GM12878 (cell line): ENCODE measurements at regions not wholly inside any gene's neighbourhood (a gene's known extent, or its start where the extent isn't known, plus 50 kb on each side); places are given as distances from the start of the nearest gene placed in this dataset.

Source experiments
- ATAC-seq: fragments of 200-7000 bp; cut with Tn5 transposase; 3 replicates; pipeline ENCODE4 v1.9.1; 2020; ENCODE audit warnings: mild to moderate bottlenecking, moderate library complexity
- BruUV-seq: library from RNA; stranded (reverse); fragments of 400-500 nt; replicated peaks from 2 replicates; lab custom pipeline; 2021; lab: Mats Ljungman, UMichigan
- CTCF ChIA-PET: fragments of 300-600 bp; sonication (Branson Sonifier 250); formaldehyde crosslinking; extraction: SDS; loops from one replicate; lab custom pipeline; 2021; ENCODE audit warnings: inconsistent platforms; lab: Yijun Ruan, JAX
- POLR2A ChIA-PET: fragments of 350-600 bp; formaldehyde crosslinking; extraction: SDS; loops from one replicate; lab custom pipeline; 2021; ENCODE audit warnings: inconsistent platforms; lab: Charles Lee
- RAD21 ChIA-PET: fragments of 300-600 bp; sonication (Branson Sonifier 250); formaldehyde crosslinking; loops from one replicate; lab custom pipeline; 2023; ENCODE audit warnings: antibody characterized with exemption; ENCODE audit not compliant: unreplicated experiment; lab: Charles Lee
- SMC1A ChIA-PET: fragments of 300-600 bp; sonication (Branson Sonifier 250); formaldehyde crosslinking; loops from one replicate; lab custom pipeline; 2023; ENCODE audit not compliant: unreplicated experiment, uncharacterized antibody; lab: Charles Lee
- DNase-seq: peaks from one replicate; pipeline ENCODE4 v3.0.0-alpha.2; 2011; ENCODE audit warnings: low read depth, low spot score
- FAIRE-seq: peaks from 3 replicates; lab custom pipeline; 2011; peaks lifted over from hg19 to GRCh38; lab: Jason Lieb, UNC
- H2AFZ ChIP-seq: 2 replicates; pipeline ENCODE4 v1.6.0; 2011; ENCODE audit warnings: low read depth, low read length, control low read depth; ENCODE audit not compliant: control insufficient read depth
- H3K27ac ChIP-seq: 2 replicates; pipeline ENCODE4 v1.5.1; 2011; ENCODE audit warnings: control low read depth; ENCODE audit not compliant: control insufficient read depth, insufficient read depth
- H3K27me3 ChIP-seq, 2 experiments: replicated peaks in 1 of 2; 2 replicates each; pipeline versions ENCODE4 v1.6.0 to v1.6.1; 2011; ENCODE audit warnings: low read length in 1 of 2; ENCODE audit not compliant: control insufficient read depth in 2 of 2, insufficient read depth in 2 of 2
- H3K36me3 ChIP-seq, 2 experiments: 2 replicates each; pipeline ENCODE4 v1.5.1; 2011; ENCODE audit warnings: low read length in 1 of 2; ENCODE audit not compliant: control insufficient read depth in 2 of 2, insufficient read depth in 2 of 2
- H3K4me1 ChIP-seq: 2 replicates; pipeline ENCODE4 v1.6.1; 2011; ENCODE audit warnings: mild to moderate bottlenecking, low read length, moderate library complexity, mixed read lengths; ENCODE audit not compliant: control insufficient read depth, insufficient read depth
- H3K4me2 ChIP-seq: 2 replicates; pipeline ENCODE4 v1.6.0; 2011; ENCODE audit warnings: control low read depth; ENCODE audit not compliant: control insufficient read depth, insufficient read depth
- H3K4me3 ChIP-seq: fragments of 200-600 bp; sonication (generic); 2 replicates; pipeline ENCODE4 v1.5.1; 2016
- H3K79me2 ChIP-seq: 2 replicates; pipeline ENCODE4 v1.6.0; 2011; ENCODE audit warnings: low read length; ENCODE audit not compliant: control insufficient read depth, insufficient read depth
- H3K9ac ChIP-seq: 2 replicates; pipeline ENCODE4 v1.8.0; 2011; ENCODE audit warnings: low read length, control low read depth, mixed read lengths; ENCODE audit not compliant: control insufficient read depth, insufficient read depth
- H3K9me3 ChIP-seq: replicated peaks from 3 replicates; pipeline ENCODE4 v1.5.1; 2011; ENCODE audit warnings: mild to moderate bottlenecking, low read length; ENCODE audit not compliant: control insufficient read depth, insufficient read depth
- H4K20me1 ChIP-seq: 2 replicates; pipeline ENCODE4 v1.6.0; 2011; ENCODE audit not compliant: control insufficient read depth, insufficient read depth
- ASH2L ChIP-seq: fragments of 300-600, 200-600 bp; sonication (generic); IDR thresholded peaks from 2 replicates; pipeline ENCODE4 v1.6.1; 2017; ENCODE audit warnings: low read depth, mild to moderate bottlenecking, borderline replicate concordance
- BACH1 ChIP-seq: fragments of 450-650 bp; IDR thresholded peaks from 2 replicates; pipeline ENCODE4 v1.6.1; 2017; ENCODE audit warnings: mild to moderate bottlenecking, borderline replicate concordance
- CEBPB ChIP-seq, 2 experiments: fragments of 150-350 bp in 1 of 2; IDR thresholded peaks; 2 replicates each; pipeline ENCODE4 v1.6.1; 2012 to 2014; ENCODE audit warnings: low read depth in 2 of 2, low read length in 2 of 2, borderline replicate concordance in 1 of 2, inconsistent platforms in 1 of 2
- DPF2 ChIP-seq: fragments of 450-650 bp; IDR thresholded peaks from 2 replicates; pipeline ENCODE4 v1.6.1; 2017; ENCODE audit warnings: mild to moderate bottlenecking
- FOXK2 ChIP-seq: fragments of 450-650 bp; IDR thresholded peaks from 2 replicates; pipeline ENCODE4 v1.6.1; 2017; ENCODE audit warnings: mild to moderate bottlenecking, moderate library complexity
- IKZF2 ChIP-seq, 2 experiments: fragments of 450-650 bp; IDR thresholded peaks; 2 replicates each; pipeline ENCODE4 v1.6.1; 2017; ENCODE audit warnings: mild to moderate bottlenecking in 2 of 2, moderate library complexity in 2 of 2
- KDM1A ChIP-seq: fragments of 200-600 bp; sonication (generic); IDR thresholded peaks from 2 replicates; pipeline ENCODE4 v1.6.1; 2016; ENCODE audit warnings: borderline replicate concordance
- NFXL1 ChIP-seq: fragments of 450-650 bp; IDR thresholded peaks from 2 replicates; pipeline ENCODE4 v1.6.1; 2017; ENCODE audit warnings: antibody characterized with exemption, mild to moderate bottlenecking, borderline replicate concordance
- NFYA ChIP-seq: IDR thresholded peaks from 2 replicates; pipeline ENCODE4 v1.6.1; 2011; ENCODE audit warnings: low read depth, mild to moderate bottlenecking, low read length, improper control_type of control experiment, borderline replicate concordance
- NR2C1 ChIP-seq: fragments of 450-650 bp; IDR thresholded peaks from 2 replicates; pipeline ENCODE4 v1.6.1; 2017; ENCODE audit warnings: antibody characterized with exemption, mild to moderate bottlenecking, moderate library complexity
- PAX5 ChIP-seq: IDR thresholded peaks from 2 replicates; pipeline ENCODE4 v1.6.1; 2011; ENCODE audit warnings: low read depth, low read length, borderline replicate concordance
- RAD21 ChIP-seq: IDR thresholded peaks from 2 replicates; pipeline ENCODE4 v1.6.1; 2011; ENCODE audit warnings: mild to moderate bottlenecking, low read depth, low read length, moderate library complexity; ENCODE audit not compliant: insufficient read depth
- RELA ChIP-seq: fragments of 450-650 bp; IDR thresholded peaks from 2 replicates; pipeline ENCODE4 v1.8.0; 2014; ENCODE audit warnings: borderline replicate concordance; ENCODE audit not compliant: partially characterized antibody
- RFX5 ChIP-seq: IDR thresholded peaks from 2 replicates; pipeline ENCODE4 v1.6.1; 2011; ENCODE audit warnings: low read depth, low read length, improper control_type of control experiment
- SP1 ChIP-seq: IDR thresholded peaks from one replicate; pipeline ENCODE4 v1.6.1; 2011; ENCODE audit warnings: low read depth, low read length
- SPI1 ChIP-seq: IDR thresholded peaks from 2 replicates; pipeline ENCODE4 v1.6.1; 2011; ENCODE audit warnings: low read depth, mild to moderate bottlenecking, low read length, moderate library complexity, borderline replicate concordance; ENCODE audit not compliant: insufficient read depth
- TBL1XR1 ChIP-seq: IDR thresholded peaks from 2 replicates; pipeline ENCODE4 v1.6.1; 2012; ENCODE audit warnings: low read depth, low read length, improper control_type of control experiment
- ZZZ3 ChIP-seq: IDR thresholded peaks from 2 replicates; pipeline ENCODE4 v1.6.1; 2011; ENCODE audit warnings: low read depth; ENCODE audit not compliant: control insufficient read depth, insufficient read length
- in situ Hi-C: fragments of 300-500 bp; cut with MboI; formaldehyde crosslinking; loops from 9 replicates; pipeline ENCODE4 v1.14.3; 2018; ENCODE audit warnings: mixed read lengths
- intact Hi-C: fragments of 100-400 bp; cut with micrococcal nuclease; formaldehyde crosslinking; loops from one replicate; pipeline ENCODE4 v1.14.2; 2022; ENCODE audit not compliant: unreplicated experiment

DNA sequence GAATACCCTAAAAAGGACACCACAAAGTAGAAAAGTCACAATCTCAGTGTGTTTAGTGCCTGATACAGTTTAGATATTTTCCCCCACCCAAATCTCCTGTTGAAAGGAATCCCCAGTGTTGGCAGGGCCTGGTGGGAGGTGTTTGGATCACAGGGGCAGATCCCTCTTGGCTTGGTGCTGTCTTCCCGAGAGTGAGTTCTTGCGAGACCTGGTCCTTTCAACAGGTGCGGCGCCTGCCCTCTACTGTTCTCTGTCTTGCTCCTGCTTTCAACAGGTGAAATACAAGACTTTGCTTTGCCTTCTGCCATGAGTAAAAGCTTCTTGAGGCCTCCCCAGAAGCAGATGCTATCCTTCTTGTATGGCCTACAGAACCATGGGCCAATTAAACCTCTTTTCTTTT, 534.3 kb upstream of the NRSN1 start (continued):
- TF ChIP-seq ASH2L (no peak), NFYA (no peak), DPF2 (no peak), IKZF2 (IDR thresholded peaks at IDR 0.05) (no peak), RELA (no peak), KDM1A (no peak), TBL1XR1 (no peak), SP1 (no peak)

DNA sequence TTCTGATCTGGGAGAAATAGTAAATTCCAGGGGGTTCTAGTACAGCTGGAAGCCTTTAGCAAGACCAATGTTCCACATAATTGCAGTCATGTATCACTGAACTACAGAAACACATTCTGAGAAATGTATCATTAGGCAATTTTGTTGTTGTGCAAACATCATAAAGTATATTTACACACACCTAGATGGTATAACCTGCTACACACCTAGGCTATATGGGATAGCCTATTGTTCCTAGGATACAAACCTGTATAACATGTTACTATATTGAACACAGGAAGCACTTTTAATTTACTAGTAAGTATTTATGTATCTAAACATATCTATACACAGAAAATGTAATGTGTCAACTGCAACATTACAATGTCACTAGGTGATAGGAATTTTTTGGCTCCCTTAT, 525.9 kb upstream of the NRSN1 start:
- BruUV-seq, result no TSS peak
- ChIA-PET POLR2A (no interaction called here), CTCF (no interaction called here), RAD21 (no interaction called here), SMC1A (no interaction called here)
- intact Hi-C loops, result no loop called here
- Histone ChIP-seq H3K9me3 (no peaks in the 10 kb centered on the region), H3K79me2 (no peaks in the 10 kb centered on the region), H3K27me3 (no peaks in the 10 kb centered on the region), H3K4me2 (no peak overlapping the region), H3K27ac (no peak overlapping the region), H3K9ac (no peak overlapping the region), H2AFZ (no peak overlapping the region), H3K4me3 (no peak overlapping the region), H3K4me1 (no peaks in the 10 kb centered on the region), H3K36me3 (no peaks in the 10 kb centered on the region), H4K20me1 (no peaks in the 10 kb centered on the region)
- TF ChIP-seq NFXL1 (no peak), FOXK2 (no peak), BACH1 (no peak), SPI1 (no peak), CEBPB (IDR thresholded peaks at IDR 0.05; ENCODE audit: borderline replicate concordance in 1 of 2, low read depth in 2 of 2, low read length in 2 of 2) (no peak), NR2C1 (no peak), PAX5 (no peak), RAD21 (no peak), RFX5 (no peak), ZZZ3 (no peak)
- DNase-seq, result no peak
- ATAC-seq, result no peak
- in situ Hi-C loops, result no loop called here
- FAIRE-seq, result no peak
